ENCODE measurements at regions not wholly inside any gene's neighbourhood (a gene's known extent, or its start where the extent isn't known, plus 50 kb on each side); places are given as distances from the start of the nearest gene placed in this dataset.

DNA sequence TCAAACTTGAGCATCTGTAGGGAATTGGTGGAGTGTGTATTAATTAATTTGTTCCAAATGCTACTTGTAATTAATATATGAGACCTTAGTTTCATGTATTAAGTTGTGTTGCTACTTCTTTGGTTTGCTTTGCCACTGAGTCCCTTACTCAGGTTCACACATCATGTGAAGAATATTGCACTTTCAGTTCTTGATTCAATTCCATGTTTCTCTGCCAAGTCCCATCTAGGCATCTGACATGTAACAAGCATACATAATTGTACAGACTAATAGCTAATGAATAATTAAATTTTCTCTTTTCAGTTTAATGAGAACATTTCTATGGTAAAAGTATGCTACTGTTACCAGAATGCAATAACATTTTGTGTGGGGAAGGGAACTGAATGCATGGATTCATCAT lies 640.0 kb downstream of the TMTC2 start:
- TF ChIP-seq, protein P1, sequence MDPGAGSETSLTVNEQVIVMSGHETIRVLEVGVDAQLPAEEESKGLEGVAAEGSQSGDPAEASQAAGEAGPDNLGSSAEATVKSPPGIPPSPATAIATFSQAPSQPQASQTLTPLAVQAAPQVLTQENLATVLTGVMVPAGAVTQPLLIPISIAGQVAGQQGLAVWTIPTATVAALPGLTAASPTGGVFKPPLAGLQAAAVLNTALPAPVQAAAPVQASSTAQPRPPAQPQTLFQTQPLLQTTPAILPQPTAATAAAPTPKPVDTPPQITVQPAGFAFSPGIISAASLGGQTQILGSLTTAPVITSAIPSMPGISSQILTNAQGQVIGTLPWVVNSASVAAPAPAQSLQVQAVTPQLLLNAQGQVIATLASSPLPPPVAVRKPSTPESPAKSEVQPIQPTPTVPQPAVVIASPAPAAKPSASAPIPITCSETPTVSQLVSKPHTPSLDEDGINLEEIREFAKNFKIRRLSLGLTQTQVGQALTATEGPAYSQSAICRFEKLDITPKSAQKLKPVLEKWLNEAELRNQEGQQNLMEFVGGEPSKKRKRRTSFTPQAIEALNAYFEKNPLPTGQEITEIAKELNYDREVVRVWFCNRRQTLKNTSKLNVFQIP (CRISPR knock-in tag; IDR thresholded peaks at IDR 0.05; ENCODE audit: borderline replicate concordance, low read depth): no peak
- TF ChIP-seq SNAI2 (CRISPR knock-in tag; IDR thresholded peaks at IDR 0.05) (no peak), CSDC2 (CRISPR knock-in tag; IDR thresholded peaks at IDR 0.05) (no peak), TOX (CRISPR knock-in tag; IDR thresholded peaks at IDR 0.05; ENCODE audit: borderline replicate concordance) (no peak), ZNF565 (CRISPR knock-in tag; conservative IDR thresholded peaks at IDR 0.05; ENCODE audit: low read depth) (no peak), ZFP30 (CRISPR knock-in tag; IDR thresholded peaks at IDR 0.05) (no peak), GLIS3 (CRISPR knock-in tag; IDR thresholded peaks at IDR 0.05) (no peak), OSR1 (CRISPR knock-in tag; IDR thresholded peaks at IDR 0.05) (no peak), ESRRG (CRISPR knock-in tag; IDR thresholded peaks at IDR 0.05) (no peak), PPARA (CRISPR knock-in tag; IDR thresholded peaks at IDR 0.05; ENCODE audit: borderline replicate concordance) (no peak), TCF4 (CRISPR knock-in tag; IDR thresholded peaks at IDR 0.05; ENCODE audit: borderline replicate concordance) (no peak), RARB (CRISPR knock-in tag; IDR thresholded peaks at IDR 0.05) (no peak)
- TF ChIP-seq, protein P2, sequence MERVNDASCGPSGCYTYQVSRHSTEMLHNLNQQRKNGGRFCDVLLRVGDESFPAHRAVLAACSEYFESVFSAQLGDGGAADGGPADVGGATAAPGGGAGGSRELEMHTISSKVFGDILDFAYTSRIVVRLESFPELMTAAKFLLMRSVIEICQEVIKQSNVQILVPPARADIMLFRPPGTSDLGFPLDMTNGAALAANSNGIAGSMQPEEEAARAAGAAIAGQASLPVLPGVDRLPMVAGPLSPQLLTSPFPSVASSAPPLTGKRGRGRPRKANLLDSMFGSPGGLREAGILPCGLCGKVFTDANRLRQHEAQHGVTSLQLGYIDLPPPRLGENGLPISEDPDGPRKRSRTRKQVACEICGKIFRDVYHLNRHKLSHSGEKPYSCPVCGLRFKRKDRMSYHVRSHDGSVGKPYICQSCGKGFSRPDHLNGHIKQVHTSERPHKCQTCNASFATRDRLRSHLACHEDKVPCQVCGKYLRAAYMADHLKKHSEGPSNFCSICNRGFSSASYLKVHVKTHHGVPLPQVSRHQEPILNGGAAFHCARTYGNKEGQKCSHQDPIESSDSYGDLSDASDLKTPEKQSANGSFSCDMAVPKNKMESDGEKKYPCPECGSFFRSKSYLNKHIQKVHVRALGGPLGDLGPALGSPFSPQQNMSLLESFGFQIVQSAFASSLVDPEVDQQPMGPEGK (CRISPR knock-in tag; IDR thresholded peaks at IDR 0.05; ENCODE audit: borderline replicate concordance): no peak
- TF ChIP-seq, protein P3, sequence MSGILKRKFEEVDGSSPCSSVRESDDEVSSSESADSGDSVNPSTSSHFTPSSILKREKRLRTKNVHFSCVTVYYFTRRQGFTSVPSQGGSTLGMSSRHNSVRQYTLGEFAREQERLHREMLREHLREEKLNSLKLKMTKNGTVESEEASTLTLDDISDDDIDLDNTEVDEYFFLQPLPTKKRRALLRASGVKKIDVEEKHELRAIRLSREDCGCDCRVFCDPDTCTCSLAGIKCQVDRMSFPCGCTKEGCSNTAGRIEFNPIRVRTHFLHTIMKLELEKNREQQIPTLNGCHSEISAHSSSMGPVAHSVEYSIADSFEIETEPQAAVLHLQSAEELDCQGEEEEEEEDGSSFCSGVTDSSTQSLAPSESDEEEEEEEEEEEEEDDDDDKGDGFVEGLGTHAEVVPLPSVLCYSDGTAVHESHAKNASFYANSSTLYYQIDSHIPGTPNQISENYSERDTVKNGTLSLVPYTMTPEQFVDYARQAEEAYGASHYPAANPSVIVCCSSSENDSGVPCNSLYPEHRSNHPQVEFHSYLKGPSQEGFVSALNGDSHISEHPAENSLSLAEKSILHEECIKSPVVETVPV (CRISPR knock-in tag; IDR thresholded peaks at IDR 0.05): no peak
- ATAC-seq: no peak

DNA sequence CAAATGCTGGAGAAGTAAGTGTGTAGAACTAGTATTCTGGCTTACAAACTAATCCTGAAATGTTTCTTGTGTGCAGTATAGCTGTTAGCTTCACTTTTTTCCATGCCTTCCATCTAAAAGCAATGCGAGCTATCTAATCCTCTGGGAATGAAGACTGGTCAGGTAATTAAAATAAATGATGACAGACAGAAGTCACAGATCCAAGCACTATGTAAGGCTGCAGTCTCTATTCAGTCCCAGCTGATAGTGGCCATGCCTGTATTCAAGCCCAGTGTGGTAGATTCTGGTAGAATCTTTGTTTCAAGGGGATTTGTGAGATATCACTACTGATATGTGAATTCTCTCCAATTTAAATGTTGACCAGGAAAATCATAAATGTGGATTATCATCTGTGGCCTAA lies 637.2 kb downstream of the TMTC2 start:
- ATAC-seq: peak; percentile 15; the same call in 1 of the 3 replicates
- TF ChIP-seq, protein P1 (CRISPR knock-in tag; IDR thresholded peaks at IDR 0.05; ENCODE audit: borderline replicate concordance, low read depth): no peak
- peak; percentile 75 for TF ChIP-seq ISL1 (CRISPR knock-in tag; IDR thresholded peaks at IDR 0.05)

DNA sequence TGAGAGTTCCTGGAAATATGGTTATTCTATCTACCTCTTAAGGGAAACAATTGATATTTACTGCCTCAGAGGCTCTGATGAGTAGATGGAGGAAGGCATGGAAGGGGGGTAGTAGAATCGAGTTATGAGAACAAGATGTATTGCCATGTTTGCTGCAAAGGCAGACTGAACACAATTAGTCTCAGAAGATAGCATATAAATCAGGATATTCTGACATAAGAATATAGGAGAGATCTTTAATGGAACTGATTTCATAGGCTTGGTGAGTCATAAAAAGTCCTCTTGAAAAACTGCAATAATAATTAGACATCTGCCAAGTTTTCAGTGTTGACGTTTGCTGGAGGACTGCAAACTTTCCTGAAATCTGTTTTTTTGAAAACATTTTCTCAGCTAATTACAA lies 636.1 kb downstream of the TMTC2 start:
- TF ChIP-seq ISL1 (CRISPR knock-in tag; IDR thresholded peaks at IDR 0.05): peak; percentile 100
- TF ChIP-seq ESRRG (CRISPR knock-in tag; IDR thresholded peaks at IDR 0.05): peak; percentile 81; the same call in 1 of the 2 replicates
- TF ChIP-seq, protein P2 (CRISPR knock-in tag; IDR thresholded peaks at IDR 0.05; ENCODE audit: borderline replicate concordance): peak; percentile 96
- TF ChIP-seq ZNF8 (CRISPR knock-in tag; IDR thresholded peaks at IDR 0.05): no peak; the same call in 1 of the 2 replicates
- TF ChIP-seq, protein P3 (CRISPR knock-in tag; IDR thresholded peaks at IDR 0.05): peak; percentile 91; the same call in 1 of the 2 replicates
- TF ChIP-seq RARB (CRISPR knock-in tag; IDR thresholded peaks at IDR 0.05): peak; percentile 83
- TF ChIP-seq PPARA (CRISPR knock-in tag; IDR thresholded peaks at IDR 0.05; ENCODE audit: borderline replicate concordance): no peak
- TF ChIP-seq ZC3H10 (CRISPR knock-in tag; IDR thresholded peaks at IDR 0.05): peak; percentile 99
- TF ChIP-seq BACH2 (CRISPR knock-in tag; IDR thresholded peaks at IDR 0.05; ENCODE audit: borderline replicate concordance): no peak
- TF ChIP-seq, protein P4, sequence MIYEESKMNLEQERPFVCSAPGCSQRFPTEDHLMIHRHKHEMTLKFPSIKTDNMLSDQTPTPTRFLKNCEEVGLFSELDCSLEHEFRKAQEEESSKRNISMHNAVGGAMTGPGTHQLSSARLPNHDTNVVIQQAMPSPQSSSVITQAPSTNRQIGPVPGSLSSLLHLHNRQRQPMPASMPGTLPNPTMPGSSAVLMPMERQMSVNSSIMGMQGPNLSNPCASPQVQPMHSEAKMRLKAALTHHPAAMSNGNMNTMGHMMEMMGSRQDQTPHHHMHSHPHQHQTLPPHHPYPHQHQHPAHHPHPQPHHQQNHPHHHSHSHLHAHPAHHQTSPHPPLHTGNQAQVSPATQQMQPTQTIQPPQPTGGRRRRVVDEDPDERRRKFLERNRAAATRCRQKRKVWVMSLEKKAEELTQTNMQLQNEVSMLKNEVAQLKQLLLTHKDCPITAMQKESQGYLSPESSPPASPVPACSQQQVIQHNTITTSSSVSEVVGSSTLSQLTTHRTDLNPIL (CRISPR knock-in tag; IDR thresholded peaks at IDR 0.05; ENCODE audit: low read depth): peak; percentile 94
- TF ChIP-seq, protein P1 (CRISPR knock-in tag; IDR thresholded peaks at IDR 0.05; ENCODE audit: borderline replicate concordance, low read depth): peak; percentile 96; the same call in 1 of the 2 replicates
- peak; percentile 95 for TF ChIP-seq TOX (CRISPR knock-in tag; IDR thresholded peaks at IDR 0.05; ENCODE audit: borderline replicate concordance)
- peak; percentile 37 for ATAC-seq

Measured in SK-N-SH treated with all-trans-retinoic acid at 6 μM for 48 hours (cell line).